Transverse colon (tissue), 4 donors: ENCODE measurements at regions not wholly inside any gene's neighbourhood (a gene's known extent, or its start where the extent isn't known, plus 50 kb on each side); places are given as distances from the start of the nearest gene placed in this dataset.

Experiments used
- EP300 ChIP-seq: sonication (generic); formaldehyde crosslinking; IDR thresholded peaks from one replicate; pipeline ENCODE4 v1.6.1; 2017; ENCODE audit warnings: antibody characterized with exemption, low read depth
- POLR2A ChIP-seq: fragments of 450-650 bp; IDR thresholded peaks from one replicate; pipeline ENCODE4 v1.6.1; 2016; ENCODE audit warnings: antibody characterized with exemption, mild to moderate bottlenecking, moderate library complexity
- POLR2AphosphoS5 ChIP-seq, 3 donors: sonication (generic); formaldehyde crosslinking; IDR thresholded peaks; one replicate each; pipeline ENCODE4 v1.6.1; 2016; ENCODE audit warnings: antibody characterized with exemption in 3 of 3
- TF ChIP-seq, protein P1 (sequence below), 5 experiments: fragments of 200-600 bp in 3 of 5; fragments of 450-650 bp in 2 of 5; sonication (generic) in 3 of 5; IDR thresholded peaks; 1 replicate in 2 of 5; 2 replicates in 3 of 5; pipeline ENCODE4 v1.5.1; 2016 to 2017; ENCODE audit warnings: antibody characterized with exemption in 5 of 5, inconsistent platforms in 3 of 5, mild to moderate bottlenecking in 2 of 5, moderate library complexity in 1 of 5

- TF ChIP-seq, protein P1, sequence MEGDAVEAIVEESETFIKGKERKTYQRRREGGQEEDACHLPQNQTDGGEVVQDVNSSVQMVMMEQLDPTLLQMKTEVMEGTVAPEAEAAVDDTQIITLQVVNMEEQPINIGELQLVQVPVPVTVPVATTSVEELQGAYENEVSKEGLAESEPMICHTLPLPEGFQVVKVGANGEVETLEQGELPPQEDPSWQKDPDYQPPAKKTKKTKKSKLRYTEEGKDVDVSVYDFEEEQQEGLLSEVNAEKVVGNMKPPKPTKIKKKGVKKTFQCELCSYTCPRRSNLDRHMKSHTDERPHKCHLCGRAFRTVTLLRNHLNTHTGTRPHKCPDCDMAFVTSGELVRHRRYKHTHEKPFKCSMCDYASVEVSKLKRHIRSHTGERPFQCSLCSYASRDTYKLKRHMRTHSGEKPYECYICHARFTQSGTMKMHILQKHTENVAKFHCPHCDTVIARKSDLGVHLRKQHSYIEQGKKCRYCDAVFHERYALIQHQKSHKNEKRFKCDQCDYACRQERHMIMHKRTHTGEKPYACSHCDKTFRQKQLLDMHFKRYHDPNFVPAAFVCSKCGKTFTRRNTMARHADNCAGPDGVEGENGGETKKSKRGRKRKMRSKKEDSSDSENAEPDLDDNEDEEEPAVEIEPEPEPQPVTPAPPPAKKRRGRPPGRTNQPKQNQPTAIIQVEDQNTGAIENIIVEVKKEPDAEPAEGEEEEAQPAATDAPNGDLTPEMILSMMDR (IDR thresholded peaks at IDR 0.05), result no peak
- no peak for TF ChIP-seq POLR2A
- no peak for TF ChIP-seq EP300
- no peak for TF ChIP-seq POLR2AphosphoS5 (IDR thresholded peaks at IDR 0.05)
Observed at GRCh38 chr12:127501916-127502315, 765.1 kb upstream of the TMEM132C start.
